Loucy (cell line): ENCODE measurements at regions not wholly inside any gene's neighbourhood (a gene's known extent, or its start where the extent isn't known, plus 50 kb on each side); places are given as distances from the start of the nearest gene placed in this dataset.
A peak's percentile ranks its signal among the peaks of the same experiment; 100 is the strongest.

ENCODE experiments used
- H2AFZ ChIP-seq: fragments of 200-600 bp; sonication (generic); 2 replicates; pipeline ENCODE4 v1.6.0; 2016; ENCODE audit warnings: antibody characterized with exemption, mild to moderate bottlenecking, low read length, moderate library complexity
- H3F3A ChIP-seq: fragments of 200-600 bp; 2 replicates; pipeline ENCODE4 v1.6.0; 2016; ENCODE audit warnings: antibody characterized with exemption, low read depth, mild to moderate bottlenecking
- H3K27me3 ChIP-seq: fragments of 200-600 bp; sonication (generic); 2 replicates; pipeline ENCODE4 v1.6.1; 2014; ENCODE audit warnings: low read length, mild to moderate bottlenecking; ENCODE audit not compliant: insufficient read depth, poor library complexity, severe bottlenecking
- H3K36me3 ChIP-seq: fragments of 200-600 bp; sonication (generic); 2 replicates; pipeline ENCODE4 v1.6.1; 2016; ENCODE audit warnings: low read length; ENCODE audit not compliant: insufficient read depth
- H3K4me1 ChIP-seq: fragments of 200-600 bp; sonication (generic); 2 replicates; pipeline ENCODE4 v1.5.1; 2014; ENCODE audit warnings: low read length, mild to moderate bottlenecking; ENCODE audit not compliant: insufficient read depth, poor library complexity, severe bottlenecking
- H3K4me2 ChIP-seq: fragments of 200-600 bp; sonication (generic); 2 replicates; pipeline ENCODE4 v1.6.0; 2014; ENCODE audit warnings: antibody characterized with exemption, low read length, low read depth, mild to moderate bottlenecking; ENCODE audit not compliant: poor library complexity, severe bottlenecking
- H3K4me3 ChIP-seq: fragments of 200-600 bp; sonication (generic); 2 replicates; pipeline ENCODE4 v1.5.1; 2014; ENCODE audit warnings: low read length, mild to moderate bottlenecking, mixed read lengths; ENCODE audit not compliant: poor library complexity, severe bottlenecking
- H3K79me2 ChIP-seq: fragments of 200-600 bp; sonication (generic); 2 replicates; pipeline ENCODE4 v1.6.1; 2014; ENCODE audit warnings: low read length; ENCODE audit not compliant: insufficient read depth
- H3K9ac ChIP-seq: fragments of 200-600 bp; sonication (generic); 2 replicates; pipeline ENCODE4 v1.6.0; 2014; ENCODE audit warnings: mild to moderate bottlenecking, low read depth, low read length, moderate library complexity; ENCODE audit not compliant: poor library complexity, severe bottlenecking
- H3K9me2 ChIP-seq: fragments of 200-600 bp; sonication (generic); replicated peaks from 2 replicates; pipeline ENCODE4 v1.6.1; 2016; ENCODE audit warnings: low read depth, low read length, mixed read lengths
- H3K9me3 ChIP-seq: fragments of 200-600 bp; sonication (generic); 2 replicates; pipeline ENCODE4 v1.6.1; 2014; ENCODE audit warnings: mild to moderate bottlenecking, antibody characterized with exemption, low read length, low read depth; ENCODE audit not compliant: insufficient read depth
- H4K20me1 ChIP-seq: fragments of 200-600 bp; sonication (generic); 2 replicates; pipeline ENCODE4 v1.6.0; 2014; ENCODE audit warnings: antibody characterized with exemption, low read length, mild to moderate bottlenecking; ENCODE audit not compliant: insufficient read depth, poor library complexity, severe bottlenecking
- CTCF ChIP-seq: fragments of 200-600 bp; sonication (generic); conservative IDR thresholded peaks from 2 replicates; pipeline ENCODE4 v1.5.1; 2014; ENCODE audit warnings: mild to moderate bottlenecking, antibody characterized with exemption, low read length
- EZH2phosphoT487 ChIP-seq: fragments of 200-600 bp; IDR thresholded peaks from 2 replicates; pipeline ENCODE4 v1.6.1; 2018; ENCODE audit warnings: antibody characterized with exemption, mild to moderate bottlenecking, moderate library complexity, borderline replicate concordance

DNA sequence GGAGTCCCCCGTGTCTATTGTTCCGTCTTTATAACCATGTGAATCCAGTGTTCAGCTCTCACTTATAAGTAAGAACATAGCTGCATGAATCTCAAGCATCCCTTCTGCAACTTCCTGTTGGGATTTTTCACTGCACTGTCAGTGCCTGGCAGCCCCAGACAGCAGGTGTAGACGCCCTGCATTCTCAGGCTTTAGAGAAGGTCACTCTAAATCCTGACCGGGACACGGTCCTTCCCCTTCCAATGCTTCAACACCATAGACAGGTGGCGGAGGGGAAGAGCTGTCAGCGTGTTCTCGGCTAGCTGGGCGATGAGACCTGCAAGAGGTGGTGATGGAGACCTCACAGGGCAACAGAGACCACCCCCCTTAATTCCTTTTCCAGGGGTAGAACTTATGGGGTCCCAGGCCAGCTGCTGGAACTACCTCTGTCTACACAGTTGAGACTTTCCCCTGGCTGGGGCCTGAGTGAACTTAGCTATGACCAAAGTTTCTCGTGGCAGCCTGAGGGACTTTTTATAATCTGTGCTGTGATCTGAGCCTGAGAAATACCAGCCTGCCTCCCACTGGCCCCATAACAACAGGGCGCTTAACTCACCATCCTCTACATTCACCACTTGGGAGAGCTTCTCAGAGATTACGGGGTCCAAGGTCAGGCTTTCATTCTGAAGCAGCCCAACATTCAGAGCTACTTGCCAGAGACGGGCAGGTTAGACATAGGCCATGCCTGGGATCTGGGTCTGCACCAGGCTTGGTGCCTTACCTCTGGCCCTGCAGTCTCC, 143.2 kb upstream of the TNRC6C start:
- TF ChIP-seq CTCF (peak; percentile 39), EZH2phosphoT487 (no peak)
- Histone ChIP-seq H3K9me2 (no peaks in the 10 kb centered on the region), H3F3A (no peaks in the 10 kb centered on the region), H3K9ac (no peak overlapping the region), H3K4me2 (no peak overlapping the region), H4K20me1 (no peaks in the 10 kb centered on the region), H2AFZ (no peak overlapping the region), H3K4me1 (no peaks in the 10 kb centered on the region), H3K4me3 (no peak overlapping the region), H3K9me3 (no peaks in the 10 kb centered on the region), H3K79me2 (no peaks in the 10 kb centered on the region), H3K36me3 (no peaks in the 10 kb centered on the region), H3K27me3 (no peaks in the 10 kb centered on the region)

DNA sequence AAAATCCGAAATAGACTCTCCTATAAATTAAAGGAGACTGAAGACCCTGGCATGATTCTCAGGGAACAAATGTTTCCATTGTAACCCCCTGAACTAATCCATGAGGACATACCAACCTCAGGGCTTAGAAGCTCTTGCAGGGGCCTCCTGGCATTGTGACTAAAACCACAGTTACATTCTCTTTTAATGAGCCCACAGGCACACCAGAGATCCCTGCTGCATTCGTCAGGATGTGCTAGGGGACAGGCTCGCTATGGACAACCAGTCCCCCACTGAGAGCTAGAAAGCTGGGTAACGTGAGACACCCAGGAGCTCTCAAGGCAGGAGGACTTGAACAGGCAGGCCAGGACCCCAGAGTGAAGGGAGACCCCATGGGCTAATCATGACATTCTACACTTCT, 140.6 kb upstream of the TNRC6C start:
- no peaks in the 10 kb centered on the region for H3K36me3 ChIP-seq
- H3K79me2 ChIP-seq = no peaks in the 10 kb centered on the region
- H3F3A ChIP-seq = no peaks in the 10 kb centered on the region
- no peaks in the 10 kb centered on the region for H4K20me1 ChIP-seq
- H3K4me1 ChIP-seq = peaks cover 8% of the 10 kb centered on the region
- H3K27me3 ChIP-seq = no peaks in the 10 kb centered on the region
- TF ChIP-seq EZH2phosphoT487 (no peak), CTCF (no peak)
- no peak overlapping the region for H3K4me3 ChIP-seq
- no peaks in the 10 kb centered on the region for H3K9me3 ChIP-seq
- no peak overlapping the region for H3K4me2 ChIP-seq
- H2AFZ ChIP-seq = no peak overlapping the region
- H3K9me2 ChIP-seq = no peaks in the 10 kb centered on the region
- no peak overlapping the region for H3K9ac ChIP-seq

DNA sequence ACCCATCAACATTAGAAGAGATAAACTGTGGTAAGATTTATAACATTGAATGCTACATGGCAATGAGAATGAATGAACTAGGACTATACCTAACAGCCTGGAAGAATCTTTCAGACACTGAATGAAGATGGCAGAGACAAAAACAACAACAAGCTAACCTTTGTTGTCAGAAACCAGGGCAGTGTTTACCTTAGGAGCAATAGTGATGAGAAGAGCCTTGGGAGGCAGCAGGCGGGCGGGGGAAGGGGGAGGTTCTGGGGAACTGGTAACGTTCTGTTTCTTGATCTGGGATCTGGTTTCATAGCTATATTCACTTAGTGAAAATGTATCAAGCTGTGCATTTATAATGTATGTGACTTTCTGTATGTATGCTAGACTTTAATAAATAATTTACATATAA, 139.0 kb upstream of the TNRC6C start:
- Histone ChIP-seq H3K4me1 (peaks cover 8% of the 10 kb centered on the region), H4K20me1 (no peaks in the 10 kb centered on the region), H3K36me3 (no peaks in the 10 kb centered on the region), H3K9ac (no peak overlapping the region), H3K4me2 (no peak overlapping the region), H2AFZ (no peak overlapping the region), H3K9me2 (no peaks in the 10 kb centered on the region), H3F3A (no peaks in the 10 kb centered on the region), H3K79me2 (no peaks in the 10 kb centered on the region), H3K9me3 (no peaks in the 10 kb centered on the region), H3K27me3 (no peaks in the 10 kb centered on the region), H3K4me3 (no peak overlapping the region)
- no peak for TF ChIP-seq CTCF
- TF ChIP-seq EZH2phosphoT487 = no peak
